ENCODE measurements at regions not wholly inside any gene's neighbourhood (a gene's known extent, or its start where the extent isn't known, plus 50 kb on each side); places are given as distances from the start of the nearest gene placed in this dataset.
"Not testable (repeated sequence)": the region's sequence is repeated elsewhere in the genome, so short reads cannot be mapped to it uniquely, and the experiment has no call there.

- H3K4me3 ChIP-seq (ENCODE audit: low read depth, low read length) = no peak overlapping the region
- no peak for TF ChIP-seq CTCF (IDR thresholded peaks at IDR 0.05; ENCODE audit: low read depth, low read length)
- TF ChIP-seq MAX (IDR thresholded peaks at IDR 0.05; ENCODE audit: low read depth, low read length) = no peak
- TF ChIP-seq MYC (IDR thresholded peaks at IDR 0.05; ENCODE audit: low read depth, low read length) = no peak
- TF ChIP-seq POLR2A (IDR thresholded peaks at IDR 0.05; ENCODE audit: extremely low read depth, insufficient read length) = no peak
Measured at GRCh38 chr3:56937580-56937979, 122.9 kb upstream of the SPATA12 start.

GRCh38 chr3:56935811-56936210 lies 124.7 kb upstream of the SPATA12 start:
- H3K4me3 ChIP-seq (ENCODE audit: low read depth, low read length) = no peak overlapping the region
- TF ChIP-seq POLR2A (IDR thresholded peaks at IDR 0.05; ENCODE audit: extremely low read depth, insufficient read length) = no peak
- no peak for TF ChIP-seq MYC (IDR thresholded peaks at IDR 0.05; ENCODE audit: low read depth, low read length)
- no peak for TF ChIP-seq CTCF (IDR thresholded peaks at IDR 0.05; ENCODE audit: low read depth, low read length)
- TF ChIP-seq MAX (IDR thresholded peaks at IDR 0.05; ENCODE audit: low read depth, low read length) = no peak
- DNase-seq (ENCODE audit: low read depth) = no peak

More at GRCh38 chr3:56937580-56937979, 122.9 kb upstream of the SPATA12 start:
- DNase-seq (ENCODE audit: low read depth) = no peak

- DNase-seq (ENCODE audit: low read depth); H3K4me3 ChIP-seq (ENCODE audit: low read depth, low read length): not testable (repeated sequence)
Measured at GRCh38 chr3:56934481-56934880, 126.0 kb upstream of the SPATA12 start.

GRCh38 chr3:56933803-56934202 lies 126.7 kb upstream of the SPATA12 start:
- no peak overlapping the region for H3K4me3 ChIP-seq (ENCODE audit: low read depth, low read length)
- TF ChIP-seq MAX (IDR thresholded peaks at IDR 0.05; ENCODE audit: low read depth, low read length) = no peak
- no peak for TF ChIP-seq CTCF (IDR thresholded peaks at IDR 0.05; ENCODE audit: low read depth, low read length)
- no peak for TF ChIP-seq MYC (IDR thresholded peaks at IDR 0.05; ENCODE audit: low read depth, low read length)
- no peak for TF ChIP-seq POLR2A (IDR thresholded peaks at IDR 0.05; ENCODE audit: extremely low read depth, insufficient read length)
- no peak for DNase-seq (ENCODE audit: low read depth)

GRCh38 chr3:56932866-56933265 lies 127.6 kb upstream of the SPATA12 start:
- no peak for DNase-seq (ENCODE audit: low read depth)
- no peak overlapping the region for H3K4me3 ChIP-seq (ENCODE audit: low read depth, low read length)
- TF ChIP-seq CTCF (IDR thresholded peaks at IDR 0.05; ENCODE audit: low read depth, low read length) (no peak), MAX (IDR thresholded peaks at IDR 0.05; ENCODE audit: low read depth, low read length) (no peak), POLR2A (IDR thresholded peaks at IDR 0.05; ENCODE audit: extremely low read depth, insufficient read length) (no peak), MYC (IDR thresholded peaks at IDR 0.05; ENCODE audit: low read depth, low read length) (no peak)

GRCh38 chr3:56931836-56932235 lies 128.6 kb upstream of the SPATA12 start:
- DNase-seq (ENCODE audit: low read depth) = no peak
- TF ChIP-seq MYC (IDR thresholded peaks at IDR 0.05; ENCODE audit: low read depth, low read length) (no peak), POLR2A (IDR thresholded peaks at IDR 0.05; ENCODE audit: extremely low read depth, insufficient read length) (no peak), CTCF (IDR thresholded peaks at IDR 0.05; ENCODE audit: low read depth, low read length) (no peak), MAX (IDR thresholded peaks at IDR 0.05; ENCODE audit: low read depth, low read length) (no peak)
- H3K4me3 ChIP-seq (ENCODE audit: low read depth, low read length) = no peak overlapping the region

Data from NB4 (cell line).